Keratinocyte (primary cell): ENCODE measurements at regions not wholly inside any gene's neighbourhood (a gene's known extent, or its start where the extent isn't known, plus 50 kb on each side); places are given as distances from the start of the nearest gene placed in this dataset.

ENCODE experiments used
- DNase-seq: peaks from one replicate; pipeline ENCODE4 v3.0.0-alpha.2; 2011; ENCODE audit warnings: low read depth, missing footprints, low spot score
- FAIRE-seq: peaks from 2 replicates; lab custom pipeline; 2011; peaks lifted over from hg19 to GRCh38; lab: Jason Lieb, UNC
- H2AFZ ChIP-seq: 2 replicates; pipeline ENCODE4 v1.6.0; 2012; ENCODE audit warnings: low read length, control low read depth, inconsistent platforms; ENCODE audit not compliant: control insufficient read depth
- H3K27ac ChIP-seq: 2 replicates; pipeline ENCODE4 v1.5.1; 2011; ENCODE audit warnings: low read length; ENCODE audit not compliant: control insufficient read depth, insufficient read depth
- H3K27me3 ChIP-seq: 3 replicates; pipeline ENCODE4 v1.6.0; 2011; ENCODE audit warnings: low read length; ENCODE audit not compliant: control insufficient read depth, insufficient read depth; ENCODE audit errors: extremely low read depth
- H3K36me3 ChIP-seq, 2 experiments: 2 replicates in 1 of 2; 3 replicates in 1 of 2; pipeline ENCODE4 v1.5.1; 2011; ENCODE audit warnings: low read length in 2 of 2, mild to moderate bottlenecking in 1 of 2; ENCODE audit not compliant: control insufficient read depth in 2 of 2, insufficient read depth in 2 of 2; ENCODE audit errors: extremely low read depth in 1 of 2
- H3K4me1 ChIP-seq: 3 replicates; pipeline ENCODE4 v1.5.1; 2011; ENCODE audit warnings: low read length; ENCODE audit not compliant: control insufficient read depth, insufficient read depth; ENCODE audit errors: extremely low read depth
- H3K4me2 ChIP-seq: 3 replicates; pipeline ENCODE4 v1.6.0; 2011; ENCODE audit warnings: low read depth, low read length; ENCODE audit not compliant: control insufficient read depth, insufficient read depth; ENCODE audit errors: extremely low read depth
- H3K4me3 ChIP-seq, 3 experiments: fragments of 200-600 bp in 1 of 3; sonication (generic) in 1 of 3; 2 replicates in 2 of 3; 3 replicates in 1 of 3; pipeline ENCODE4 v1.5.1; 2011 to 2016; ENCODE audit warnings: low read length in 3 of 3, mild to moderate bottlenecking in 3 of 3, control low read depth in 2 of 3, inconsistent platforms in 1 of 3, low read depth in 1 of 3, mixed read lengths in 1 of 3, mixed run types in 1 of 3, moderate library complexity in 1 of 3; ENCODE audit not compliant: control insufficient read depth in 2 of 3, insufficient read depth in 2 of 3; ENCODE audit errors: extremely low read depth in 1 of 3
- H3K79me2 ChIP-seq: 2 replicates; pipeline ENCODE4 v1.6.0; 2012; ENCODE audit warnings: low read length; ENCODE audit not compliant: control insufficient read depth, insufficient read depth
- H3K9ac ChIP-seq: 3 replicates; pipeline ENCODE4 v1.6.0; 2011; ENCODE audit warnings: low read length; ENCODE audit not compliant: control insufficient read depth, insufficient read depth; ENCODE audit errors: extremely low read depth
- H3K9me1 ChIP-seq: 3 replicates; pipeline ENCODE4 v1.6.0; 2011; ENCODE audit warnings: low read length; ENCODE audit not compliant: control insufficient read depth, insufficient read depth; ENCODE audit errors: extremely low read depth
- H3K9me3 ChIP-seq: 2 replicates; pipeline ENCODE4 v1.5.1; 2012; ENCODE audit warnings: low read depth, low read length; ENCODE audit not compliant: control insufficient read depth
- H4K20me1 ChIP-seq: 3 replicates; pipeline ENCODE4 v1.6.0; 2011; ENCODE audit warnings: low read length; ENCODE audit not compliant: control insufficient read depth, insufficient read depth; ENCODE audit errors: extremely low read depth
- CTCF ChIP-seq, 3 experiments: IDR thresholded peaks in 1 of 3; conservative IDR thresholded peaks in 1 of 3; optimal IDR thresholded peaks in 1 of 3; 2 replicates in 2 of 3; 3 replicates in 1 of 3; pipeline versions ENCODE3 to v1.5.1; 2011; ENCODE audit warnings: low read length in 3 of 3, mild to moderate bottlenecking in 3 of 3, moderate library complexity in 2 of 3, control low read depth in 1 of 3, inconsistent platforms in 1 of 3; ENCODE audit not compliant: insufficient read depth in 2 of 3; ENCODE audit errors: extremely low read depth in 1 of 3
- EZH2 ChIP-seq: IDR thresholded peaks from one replicate; pipeline ENCODE4 v1.6.1; 2012; ENCODE audit warnings: inconsistent platforms, mild to moderate bottlenecking, low read length, moderate library complexity
- dilution Hi-C: fragments of 300-500 bp; cut with MboI; formaldehyde crosslinking; loops from one replicate; pipeline ENCODE4 v1.7.0; 2020; ENCODE audit warnings: low sequenced_read_pairs; ENCODE audit not compliant: extremely low pct_ligation_motif_present

- DNase-seq (no peak), FAIRE-seq (no peak)
- TF ChIP-seq EZH2 (no peak), CTCF (optimal IDR thresholded peaks at IDR 0.05 in 1 of 3, IDR thresholded peaks at IDR 0.05 in 1 of 3, conservative IDR thresholded peaks at IDR 0.05 in 1 of 3; ENCODE audit: extremely low read depth in 1 of 3, insufficient read depth in 2 of 3, low read length in 3 of 3) (no peak)
- H2AFZ ChIP-seq: no peak overlapping the region
- dilution Hi-C loops: no loop called here
- H3K4me3 ChIP-seq: no peak overlapping the region
- H3K9me3 ChIP-seq: no peaks in the 10 kb centered on the region
- H3K4me1 ChIP-seq: no peaks in the 10 kb centered on the region
- no peak overlapping the region for H3K27ac ChIP-seq
- H3K9me1 ChIP-seq: no peaks in the 10 kb centered on the region
- H4K20me1 ChIP-seq: no peaks in the 10 kb centered on the region
- H3K9ac ChIP-seq: no peak overlapping the region
- no peaks in the 10 kb centered on the region for H3K27me3 ChIP-seq
- no peaks in the 10 kb centered on the region for H3K36me3 ChIP-seq
- no peaks in the 10 kb centered on the region for H3K79me2 ChIP-seq
- no peak overlapping the region for H3K4me2 ChIP-seq
These were observed 124.7 kb upstream of the MARCKS start for GRCh38 chr6:113732384-113732966.

- no peak overlapping the region for H3K4me2 ChIP-seq
- no peaks in the 10 kb centered on the region for H3K4me1 ChIP-seq
- no peaks in the 10 kb centered on the region for H3K79me2 ChIP-seq
- TF ChIP-seq EZH2 (no peak), CTCF (optimal IDR thresholded peaks at IDR 0.05 in 1 of 3, IDR thresholded peaks at IDR 0.05 in 1 of 3, conservative IDR thresholded peaks at IDR 0.05 in 1 of 3; ENCODE audit: extremely low read depth in 1 of 3, insufficient read depth in 2 of 3, low read length in 3 of 3) (no peak)
- H4K20me1 ChIP-seq: no peaks in the 10 kb centered on the region
- no peak overlapping the region for H3K27ac ChIP-seq
- no peaks in the 10 kb centered on the region for H3K27me3 ChIP-seq
- dilution Hi-C loops: no loop called here
- no peaks in the 10 kb centered on the region for H3K36me3 ChIP-seq
- no peak for FAIRE-seq
- H3K4me3 ChIP-seq: no peak overlapping the region
- H3K9me3 ChIP-seq: no peaks in the 10 kb centered on the region
- no peak overlapping the region for H3K9ac ChIP-seq
- H2AFZ ChIP-seq: no peak overlapping the region
- no peaks in the 10 kb centered on the region for H3K9me1 ChIP-seq
- no peak for DNase-seq
These were observed 123.8 kb upstream of the MARCKS start for GRCh38 chr6:113733381-113733780.
